WTC11 (cell line): ENCODE measurements at regions not wholly inside any gene's neighbourhood (a gene's known extent, or its start where the extent isn't known, plus 50 kb on each side); places are given as distances from the start of the nearest gene placed in this dataset.
A peak's percentile ranks its signal among the peaks of the same experiment; 100 is the strongest.

ENCODE experiments used
- ATAC-seq: fragments of 200-7000 bp; cut with Tn5 transposase; 2 replicates; pipeline ENCODE4 v1.10.0; 2021; ENCODE audit warnings: mild to moderate bottlenecking, moderate library complexity
- CTCF ChIA-PET: fragments of 300-600 bp; sonication (Branson Sonifier 250); formaldehyde crosslinking; loops from one replicate; lab custom pipeline; 2021; ENCODE audit warnings: antibody characterized with exemption; lab: Charles Lee
- POLR2A ChIA-PET: fragments of 350-600 bp; sonication (Branson Sonifier 250); formaldehyde crosslinking; loops from one replicate; lab custom pipeline; 2021; ENCODE audit warnings: antibody characterized with exemption; lab: Charles Lee
- DNase-seq: peaks from one replicate; pipeline ENCODE4 v3.0.0; 2021; ENCODE audit warnings: low spot score
- H3K27ac Mint-ChIP-seq: 2 replicates; pipeline ENCODE4 v1.8.0; 2021; ENCODE audit warnings: mixed read lengths
- H3K27me3 Mint-ChIP-seq: 2 replicates; pipeline ENCODE4 v1.8.0; 2021; ENCODE audit warnings: low read depth, mild to moderate bottlenecking, moderate library complexity, mixed read lengths
- H3K36me3 Mint-ChIP-seq: 2 replicates; pipeline ENCODE4 v1.8.0; 2021; ENCODE audit warnings: mixed read lengths
- H3K4me1 Mint-ChIP-seq: 2 replicates; pipeline ENCODE4 v1.8.0; 2022; ENCODE audit warnings: mixed read lengths
- H3K4me3 Mint-ChIP-seq: 2 replicates; pipeline ENCODE4 v1.8.0; 2021; ENCODE audit warnings: mild to moderate bottlenecking, moderate library complexity, mixed read lengths
- H3K9me3 Mint-ChIP-seq: 2 replicates; pipeline ENCODE4 v1.8.0; 2021; ENCODE audit warnings: mixed read lengths
- ETV6 ChIP-seq: sonication (generic); formaldehyde crosslinking; IDR thresholded peaks from 2 replicates; pipeline ENCODE4 v1.8.1; 2022; ENCODE audit warnings: mild to moderate bottlenecking, missing genetic modification reagents
- MAX ChIP-seq: sonication (generic); formaldehyde crosslinking; IDR thresholded peaks from 2 replicates; pipeline ENCODE4 v1.8.0; 2022; ENCODE audit warnings: mild to moderate bottlenecking, missing genetic modification reagents
- MLX ChIP-seq: sonication (generic); formaldehyde crosslinking; IDR thresholded peaks from 2 replicates; pipeline ENCODE4 v1.8.1; 2023; ENCODE audit warnings: mild to moderate bottlenecking, missing genetic modification reagents, moderate library complexity
- SMAD3 ChIP-seq: sonication (generic); formaldehyde crosslinking; IDR thresholded peaks from 2 replicates; pipeline ENCODE4 v1.8.0; 2022; ENCODE audit warnings: missing genetic modification reagents, mild to moderate bottlenecking, borderline replicate concordance
- SP1 ChIP-seq: sonication (generic); formaldehyde crosslinking; conservative IDR thresholded peaks from 2 replicates; pipeline ENCODE4 v1.8.1; 2022; ENCODE audit warnings: missing genetic modification reagents
- USF2 ChIP-seq: sonication (generic); formaldehyde crosslinking; IDR thresholded peaks from 2 replicates; pipeline ENCODE4 v1.8.1; 2023; ENCODE audit warnings: mild to moderate bottlenecking, missing genetic modification reagents, moderate library complexity
- ZMAT4 ChIP-seq: fragments of 250-450 bp; sonication (Bioruptor Pico); IDR thresholded peaks from 2 replicates; pipeline ENCODE4 v1.9.0; 2021; ENCODE audit warnings: mild to moderate bottlenecking
- ZNF317 ChIP-seq: sonication (generic); formaldehyde crosslinking; IDR thresholded peaks from 2 replicates; pipeline ENCODE4 v1.8.1; 2023; ENCODE audit warnings: low read depth, mild to moderate bottlenecking, moderate library complexity, missing genetic modification reagents, borderline replicate concordance
- ZNF423 ChIP-seq: fragments of 250-450 bp; sonication (Bioruptor Pico); IDR thresholded peaks from 2 replicates; pipeline ENCODE4 v2.1.2; 2022; ENCODE audit warnings: mild to moderate bottlenecking, moderate library complexity
- ZNF532 ChIP-seq: fragments of 250-450 bp; sonication (Bioruptor Pico); IDR thresholded peaks from 2 replicates; pipeline ENCODE4 v1.9.0; 2021; ENCODE audit warnings: mild to moderate bottlenecking, borderline replicate concordance
- ZNF671 ChIP-seq: fragments of 250-450 bp; sonication (Bioruptor Pico); IDR thresholded peaks from 2 replicates; pipeline ENCODE4 v1.8.0; 2021; ENCODE audit warnings: mild to moderate bottlenecking

GRCh38 chr4:188613976-188614375 is 474.7 kb downstream of the TRIML1 start:
- no peak for DNase-seq
- peaks cover 29% of the 10 kb centered on the region for H3K9me3 Mint-ChIP-seq
- ChIA-PET CTCF (no interaction called here), POLR2A (no interaction called here)
- ATAC-seq = no peak
- no peak overlapping the region for H3K4me3 Mint-ChIP-seq
- H3K27me3 Mint-ChIP-seq = no peaks in the 10 kb centered on the region
- H3K27ac Mint-ChIP-seq = no peak overlapping the region
- peaks cover 5% of the 10 kb centered on the region for H3K4me1 Mint-ChIP-seq
- no peaks in the 10 kb centered on the region for H3K36me3 Mint-ChIP-seq
- TF ChIP-seq MLX (CRISPR knock-in tag) (no peak), ZNF423 (no peak)

GRCh38 chr4:188619456-188620149 is 480.4 kb downstream of the TRIML1 start:
- POLR2A ChIA-PET = no interaction called here
- DNase-seq = peak; percentile 38
- Mint-ChIP-seq H3K36me3 (no peaks in the 10 kb centered on the region), H3K27ac (no peak overlapping the region), H3K4me1 (peaks cover 17% of the 10 kb centered on the region), H3K9me3 (peaks cover 22% of the 10 kb centered on the region), H3K4me3 (no peak overlapping the region), H3K27me3 (no peaks in the 10 kb centered on the region; the same call in 1 of the 2 replicates)
- peak; percentile 76 for ATAC-seq
- CTCF ChIA-PET = interaction anchor here (0.7 to 1.8 kb wide), 3 partner anchors 10 to 162 kb away, joined by 3 to 5 read pairs (median 3); no protein-coding TSS in a partner anchor
- 0 out of 2 replicates have a peak, but pooled peaks have one; percentile 37 for TF ChIP-seq ETV6 (CRISPR knock-in tag)
- TF ChIP-seq ZNF532 (CRISPR knock-in tag) = no peak
- TF ChIP-seq ZNF423 = peak; percentile 78

- ChIA-PET POLR2A (no interaction called here), CTCF (no interaction called here)
- Mint-ChIP-seq H3K27ac (no peak overlapping the region), H3K27me3 (no peaks in the 10 kb centered on the region; the same call in 1 of the 2 replicates), H3K4me1 (peaks cover 17% of the 10 kb centered on the region), H3K36me3 (no peaks in the 10 kb centered on the region), H3K4me3 (no peak overlapping the region), H3K9me3 (peaks cover 17% of the 10 kb centered on the region)
- DNase-seq = no peak
- TF ChIP-seq ZNF317 (CRISPR knock-in tag) = no peak
- no peak for TF ChIP-seq USF2 (CRISPR knock-in tag)
- no peak for TF ChIP-seq SMAD3
- no peak for TF ChIP-seq ZMAT4
- no peak for ATAC-seq
Measured at GRCh38 chr4:188620608-188621007, 481.4 kb downstream of the TRIML1 start.

- Mint-ChIP-seq H3K27ac (no peak overlapping the region), H3K27me3 (no peaks in the 10 kb centered on the region; the same call in 1 of the 2 replicates), H3K9me3 (no peaks in the 10 kb centered on the region), H3K36me3 (no peaks in the 10 kb centered on the region), H3K4me1 (peaks cover 17% of the 10 kb centered on the region), H3K4me3 (no peak overlapping the region)
- no peak for ATAC-seq
- POLR2A ChIA-PET = no interaction called here
- TF ChIP-seq MAX (CRISPR knock-in tag) (no peak), ZNF671 (CRISPR knock-in tag) (no peak), SP1 (no peak)
- no peak for DNase-seq
- CTCF ChIA-PET = no interaction called here
Measured at GRCh38 chr4:188623314-188623854, 484.1 kb downstream of the TRIML1 start.
